Caco-2 (cell line): ENCODE measurements at regions not wholly inside any gene's neighbourhood (a gene's known extent, or its start where the extent isn't known, plus 50 kb on each side); places are given as distances from the start of the nearest gene placed in this dataset.

Experiments
- BruUV-seq: library from RNA; stranded (reverse); fragments of 400-500 nt; replicated peaks from 2 replicates; lab custom pipeline; 2021; lab: Mats Ljungman, UMichigan
- CTCF ChIA-PET: fragments of 300-600 bp; sonication (Branson Sonifier 250); formaldehyde crosslinking; loops from one replicate; lab custom pipeline; 2022; ENCODE audit warnings: antibody characterized with exemption; lab: Charles Lee
- POLR2A ChIA-PET: fragments of 300-600 bp; sonication (Branson Sonifier 250); formaldehyde crosslinking; loops from one replicate; lab custom pipeline; 2022; ENCODE audit warnings: antibody characterized with exemption; lab: Charles Lee
- DNase-seq, 2 experiments: peaks; one replicate each; pipeline versions ENCODE4 v3.0.0 to v3.0.0-alpha.2; 2020 to 2022
- H3K27me3 ChIP-seq: replicated peaks from 2 replicates; pipeline ENCODE4 v1.6.0; 2011; ENCODE audit warnings: low read length; ENCODE audit not compliant: control insufficient read depth, insufficient read depth
- H3K36me3 ChIP-seq: 2 replicates; pipeline ENCODE4 v1.5.1; 2011; ENCODE audit warnings: low read length; ENCODE audit not compliant: control insufficient read depth, insufficient read depth
- H3K4me1 ChIP-seq: fragments of 250-450 bp; sonication (Bioruptor Pico); 2 replicates; pipeline ENCODE4 v1.5.1; 2020; ENCODE audit warnings: mild to moderate bottlenecking
- H3K4me3 ChIP-seq: 2 replicates; pipeline ENCODE4 v1.5.1; 2011; ENCODE audit warnings: low read depth, mild to moderate bottlenecking, control low read depth, low read length
- H3K9me3 ChIP-seq: fragments of 250-450 bp; sonication (Bioruptor Pico); 2 replicates; pipeline ENCODE4 v1.5.1; 2020; ENCODE audit warnings: mild to moderate bottlenecking, moderate library complexity
- H3K27ac Mint-ChIP-seq: one replicate; pipeline ENCODE4 v1.8.0; 2022; ENCODE audit warnings: mixed read lengths; ENCODE audit not compliant: unreplicated experiment
- H3K27me3 Mint-ChIP-seq: one replicate; pipeline ENCODE4 v1.8.0; 2022; ENCODE audit warnings: mixed read lengths; ENCODE audit not compliant: insufficient read depth, unreplicated experiment
- H3K36me3 Mint-ChIP-seq: one replicate; pipeline ENCODE4 v1.8.0; 2022; ENCODE audit warnings: mild to moderate bottlenecking, mixed read lengths; ENCODE audit not compliant: insufficient read depth, unreplicated experiment
- H3K4me1 Mint-ChIP-seq: one replicate; pipeline ENCODE4 v1.8.0; 2022; ENCODE audit warnings: low read depth, mixed read lengths; ENCODE audit not compliant: unreplicated experiment
- H3K4me3 Mint-ChIP-seq: one replicate; pipeline ENCODE4 v1.8.0; 2022; ENCODE audit warnings: mild to moderate bottlenecking, moderate library complexity, mixed read lengths; ENCODE audit not compliant: unreplicated experiment
- H3K9me3 Mint-ChIP-seq: one replicate; pipeline ENCODE4 v1.8.0; 2022; ENCODE audit warnings: mixed read lengths; ENCODE audit not compliant: unreplicated experiment
- CTCF ChIP-seq, 2 experiments: fragments of 200-600 bp in 1 of 2; IDR thresholded peaks; 1 replicate in 1 of 2; 2 replicates in 1 of 2; pipeline versions ENCODE4 v1.5.1 to v1.8.0; 2011 to 2022; ENCODE audit warnings: antibody characterized with exemption in 1 of 2, control low read depth in 1 of 2, inconsistent platforms in 1 of 2, low read depth in 1 of 2, low read length in 1 of 2, mild to moderate bottlenecking in 1 of 2, moderate library complexity in 1 of 2; ENCODE audit not compliant: insufficient read depth in 1 of 2, severe bottlenecking in 1 of 2, unreplicated experiment in 1 of 2
- intact Hi-C: fragments of 100-400 bp; cut with micrococcal nuclease; formaldehyde crosslinking; loops from one replicate; pipeline ENCODE4 v1.10.0; 2022; ENCODE audit not compliant: unreplicated experiment

DNA sequence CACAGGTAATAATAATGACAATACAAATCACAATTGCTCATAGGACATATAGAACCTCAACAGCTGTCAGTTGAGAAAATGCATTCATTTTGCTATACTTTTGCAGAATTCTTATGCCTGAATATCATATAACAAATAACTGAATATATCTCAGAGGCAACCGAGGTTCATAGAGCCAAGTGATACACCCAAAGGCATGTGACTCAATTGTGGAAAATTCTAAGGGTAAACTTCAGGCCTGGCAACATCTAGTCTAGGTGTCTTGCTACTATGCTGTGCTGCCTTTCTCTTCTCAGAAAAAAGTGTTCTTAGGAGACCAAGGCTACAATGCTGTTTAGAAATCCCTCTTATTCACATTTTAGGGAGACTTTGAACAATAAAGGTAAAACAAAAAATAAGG is 270.7 kb downstream of the BAMBI start:
- H3K4me3 Mint-ChIP-seq, result no peak overlapping the region
- H3K4me1 Mint-ChIP-seq, result peaks cover 60% of the 10 kb centered on the region
- BruUV-seq, result no TSS peak
- peaks cover 12% of the 10 kb centered on the region for H3K36me3 Mint-ChIP-seq
- H3K9me3 Mint-ChIP-seq, result peaks cover 34% of the 10 kb centered on the region
- Histone ChIP-seq H3K4me1 (peaks cover 16% of the 10 kb centered on the region), H3K36me3 (no peaks in the 10 kb centered on the region), H3K4me3 (no peak overlapping the region), H3K27me3 (no peaks in the 10 kb centered on the region), H3K9me3 (no peaks in the 10 kb centered on the region)
- no peak for DNase-seq
- intact Hi-C loops, result loop anchor here (2.0 kb wide), 2 partner anchors 41 to 309 kb away; no protein-coding TSS in a partner anchor
- POLR2A ChIA-PET, result interaction anchor here (0.5 to 1.8 kb wide), 2 partner anchors 8 to 187 kb away, joined by 4 to 5 read pairs; no protein-coding TSS in a partner anchor
- CTCF ChIA-PET, result no interaction called here
- H3K27me3 Mint-ChIP-seq, result no peaks in the 10 kb centered on the region
- no peak overlapping the region for H3K27ac Mint-ChIP-seq
- TF ChIP-seq CTCF (IDR thresholded peaks at IDR 0.05; ENCODE audit: insufficient read depth in 1 of 2, low read depth in 1 of 2, low read length in 1 of 2, severe bottlenecking in 1 of 2, unreplicated experiment in 1 of 2), result no peak

DNA sequence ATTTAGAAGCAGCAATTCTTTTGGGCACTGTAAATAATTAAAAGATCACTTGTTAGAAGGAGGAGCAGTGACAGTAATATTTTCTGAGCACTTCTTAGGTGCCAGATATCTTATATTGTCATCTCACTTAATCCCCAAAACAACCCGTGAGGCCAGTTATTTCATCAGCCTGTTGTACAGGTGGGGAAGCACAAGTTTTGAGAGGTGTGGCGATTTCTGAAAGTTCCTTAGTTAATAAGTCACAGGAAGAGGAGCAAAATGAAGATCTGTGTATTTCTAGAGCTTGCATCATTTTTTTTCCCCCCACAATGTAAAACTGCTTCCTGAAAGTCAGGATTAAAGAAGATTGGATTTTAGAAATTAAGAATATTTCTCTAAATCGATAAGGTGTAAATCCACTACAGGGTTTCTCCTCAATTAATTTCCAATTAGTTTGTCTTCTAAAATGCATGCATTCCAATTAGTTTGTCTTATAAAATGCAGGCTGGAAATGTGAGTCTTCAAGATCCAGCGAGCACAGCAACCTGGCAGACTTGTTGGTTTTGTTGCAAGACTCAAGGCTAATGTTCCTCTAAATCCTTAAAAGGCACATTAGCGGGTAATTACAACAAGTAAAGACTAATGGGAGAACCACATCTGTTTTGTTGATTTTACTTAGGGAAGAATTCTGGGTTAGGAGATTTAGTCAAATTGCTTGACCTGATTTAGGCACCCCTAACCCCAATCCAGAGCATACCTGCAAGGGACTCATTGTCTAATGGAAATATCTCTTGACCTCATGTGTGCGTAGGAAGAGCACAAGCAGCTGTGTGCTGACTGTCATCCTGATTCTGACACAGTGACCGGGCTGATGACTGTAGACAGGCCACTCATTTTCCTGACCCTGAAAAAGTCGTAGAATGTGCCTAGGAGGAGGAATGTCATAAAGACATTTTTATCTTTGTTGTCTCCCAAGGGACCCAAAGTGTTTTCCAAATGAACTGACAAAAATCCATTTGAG is 272.0 kb downstream of the BAMBI start:
- intact Hi-C loops, result loop anchor here (1.0 to 2.0 kb wide), 4 partner anchors 9 to 307 kb away; no protein-coding TSS in a partner anchor
- DNase-seq, result peak; percentile 71 to 90
- H3K4me3 Mint-ChIP-seq, result peak overlapping the region; percentile 65
- ChIA-PET CTCF (interaction anchor here (1.2 to 1.5 kb wide), 2 partner anchors 10 to 42 kb away, joined by 4 to 5 read pairs; no protein-coding TSS in a partner anchor), POLR2A (interaction anchor here (0.6 to 1.8 kb wide), 2 partner anchors 9 to 262 kb away, joined by 3 to 5 read pairs; no protein-coding TSS in a partner anchor)
- no peak for TF ChIP-seq CTCF (IDR thresholded peaks at IDR 0.05; ENCODE audit: insufficient read depth in 1 of 2, low read depth in 1 of 2, low read length in 1 of 2, severe bottlenecking in 1 of 2, unreplicated experiment in 1 of 2)
- no peaks in the 10 kb centered on the region for H3K27me3 Mint-ChIP-seq
- Histone ChIP-seq H3K9me3 (no peaks in the 10 kb centered on the region), H3K27me3 (no peaks in the 10 kb centered on the region), H3K4me1 (peaks cover 24% of the 10 kb centered on the region), H3K4me3 (no peak overlapping the region), H3K36me3 (no peaks in the 10 kb centered on the region)
- H3K4me1 Mint-ChIP-seq, result peaks cover 68% of the 10 kb centered on the region
- peak overlapping the region; percentile 99 for H3K27ac Mint-ChIP-seq
- peaks cover 12% of the 10 kb centered on the region for H3K36me3 Mint-ChIP-seq
- peaks cover 45% of the 10 kb centered on the region for H3K9me3 Mint-ChIP-seq
- BruUV-seq, result TSS peak; percentile 93

- no TSS peak for BruUV-seq
- no peak overlapping the region for H3K4me3 ChIP-seq
- intact Hi-C loops, result no loop called here
- H3K27me3 ChIP-seq, result no peaks in the 10 kb centered on the region
- Mint-ChIP-seq H3K27me3 (no peaks in the 10 kb centered on the region), H3K4me1 (peaks cover 55% of the 10 kb centered on the region), H3K4me3 (no peak overlapping the region), H3K27ac (no peak overlapping the region), H3K9me3 (peaks cover 37% of the 10 kb centered on the region), H3K36me3 (peaks cover 12% of the 10 kb centered on the region)
- H3K4me1 ChIP-seq, result peaks cover 28% of the 10 kb centered on the region
- CTCF ChIA-PET, result no interaction called here
- no peak for TF ChIP-seq CTCF (IDR thresholded peaks at IDR 0.05; ENCODE audit: insufficient read depth in 1 of 2, low read depth in 1 of 2, low read length in 1 of 2, severe bottlenecking in 1 of 2, unreplicated experiment in 1 of 2)
- H3K9me3 ChIP-seq, result peaks cover 6% of the 10 kb centered on the region; the same call in 1 of the 2 replicates
- no peaks in the 10 kb centered on the region for H3K36me3 ChIP-seq
- DNase-seq, result no peak
- POLR2A ChIA-PET, result no interaction called here
Measured at GRCh38 chr10:28951484-28951883, 274.2 kb downstream of the BAMBI start.
